Fibroblast of lung (primary cell): ENCODE measurements at regions not wholly inside any gene's neighbourhood (a gene's known extent, or its start where the extent isn't known, plus 50 kb on each side); places are given as distances from the start of the nearest gene placed in this dataset.
"Not testable (repeated sequence)": the region's sequence is repeated elsewhere in the genome, so short reads cannot be mapped to it uniquely, and the experiment has no call there.

Source experiments
- DNase-seq, 2 donors: peaks; one replicate each; pipeline versions ENCODE4 v3.0.0 to v3.0.0-alpha.2; 2010; ENCODE audit warnings: low read depth in 2 of 2
- H2AFZ ChIP-seq: 2 replicates; pipeline ENCODE4 v1.5.1; 2012; ENCODE audit warnings: low read length, control low read depth, inconsistent platforms
- H3K27ac ChIP-seq: 2 replicates; pipeline ENCODE4 v1.5.1; 2011; ENCODE audit warnings: low read length, control low read depth; ENCODE audit not compliant: insufficient read depth
- H3K27me3 ChIP-seq: 2 replicates; pipeline ENCODE4 v1.5.1; 2011; ENCODE audit warnings: mild to moderate bottlenecking, low read length; ENCODE audit not compliant: control insufficient read depth, insufficient read depth
- H3K36me3 ChIP-seq: 2 replicates; pipeline ENCODE4 v1.5.1; 2011; ENCODE audit warnings: low read length; ENCODE audit not compliant: control insufficient read depth, insufficient read depth
- H3K4me1 ChIP-seq: 2 replicates; pipeline ENCODE4 v1.5.1; 2011; ENCODE audit warnings: low read length; ENCODE audit not compliant: control insufficient read depth, insufficient read depth; ENCODE audit errors: extremely low read depth
- H3K4me2 ChIP-seq: 2 replicates; pipeline ENCODE4 v1.5.1; 2011; ENCODE audit warnings: low read length, control low read depth; ENCODE audit not compliant: insufficient read depth; ENCODE audit errors: extremely low read depth
- H3K4me3 ChIP-seq, 4 experiments: fragments of 200-600 bp in 1 of 4; sonication (generic) in 1 of 4; replicated peaks in 1 of 4; 2 replicates each; pipeline ENCODE4 v1.5.1; 2011 to 2016; ENCODE audit warnings: low read length in 4 of 4, low read depth in 3 of 4, mild to moderate bottlenecking in 3 of 4, control low read depth in 2 of 4, inconsistent platforms in 1 of 4, mixed read lengths in 1 of 4; ENCODE audit not compliant: insufficient read depth in 1 of 4; ENCODE audit errors: control extremely low read depth in 1 of 4
- H3K79me2 ChIP-seq: 2 replicates; pipeline ENCODE4 v1.5.1; 2012; ENCODE audit warnings: mild to moderate bottlenecking, low read length, inconsistent platforms; ENCODE audit not compliant: control insufficient read depth, insufficient read depth
- H3K9ac ChIP-seq: 2 replicates; pipeline ENCODE4 v1.5.1; 2011; ENCODE audit warnings: mild to moderate bottlenecking, low read length, control low read depth; ENCODE audit not compliant: insufficient read depth
- H3K9me3 ChIP-seq: 2 replicates; pipeline ENCODE4 v1.5.1; 2012; ENCODE audit warnings: low read depth, low read length; ENCODE audit not compliant: control insufficient read depth, insufficient read depth
- H4K20me1 ChIP-seq: 2 replicates; pipeline ENCODE4 v1.5.1; 2011; ENCODE audit warnings: low read length; ENCODE audit not compliant: control insufficient read depth, insufficient read depth; ENCODE audit errors: extremely low read depth
- EZH2 ChIP-seq: IDR thresholded peaks from 2 replicates; pipeline ENCODE4 v1.5.1; 2012; ENCODE audit warnings: low read length, control low read depth, mild to moderate bottlenecking; ENCODE audit errors: missing control alignments
- TF ChIP-seq, protein P1 (sequence below), 2 donors: IDR thresholded peaks in 1 of 2; conservative IDR thresholded peaks in 1 of 2; 1 replicate in 1 of 2; 2 replicates in 1 of 2; pipeline ENCODE4 v1.5.1; 2011 to 2012; ENCODE audit warnings: low read length in 2 of 2, control low read depth in 1 of 2, inconsistent platforms in 1 of 2, low read depth in 1 of 2, mild to moderate bottlenecking in 1 of 2

DNA sequence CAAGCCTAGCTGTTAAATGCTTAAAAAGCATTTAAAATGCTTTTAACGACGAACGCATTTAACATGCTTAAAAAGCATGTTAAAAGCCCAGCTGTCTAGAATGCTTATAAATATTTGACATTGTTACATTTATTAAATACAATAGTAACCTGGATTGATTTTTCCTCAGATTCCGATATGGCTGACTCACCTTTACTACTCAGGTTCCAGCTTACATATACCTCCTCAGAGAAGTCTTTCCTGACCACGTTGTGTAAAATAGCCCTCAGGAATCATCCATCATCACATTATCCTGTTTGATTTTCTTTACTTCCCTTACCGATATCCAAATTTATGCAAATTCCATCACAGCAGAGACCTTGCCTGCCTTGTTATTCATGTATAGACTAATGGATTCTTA lies 51.4 kb downstream of the SLC41A2 start:
- Histone ChIP-seq H3K27ac (no peak overlapping the region), H3K4me2 (no peak overlapping the region), H3K36me3 (no peaks in the 10 kb centered on the region), H3K9ac (no peak overlapping the region), H3K79me2 (no peaks in the 10 kb centered on the region), H3K27me3 (no peaks in the 10 kb centered on the region), H4K20me1 (no peaks in the 10 kb centered on the region), H2AFZ (no peak overlapping the region), H3K4me3 (no peak overlapping the region), H3K4me1 (no peaks in the 10 kb centered on the region), H3K9me3 (no peaks in the 10 kb centered on the region)
- no peak for TF ChIP-seq EZH2
- TF ChIP-seq, protein P1, sequence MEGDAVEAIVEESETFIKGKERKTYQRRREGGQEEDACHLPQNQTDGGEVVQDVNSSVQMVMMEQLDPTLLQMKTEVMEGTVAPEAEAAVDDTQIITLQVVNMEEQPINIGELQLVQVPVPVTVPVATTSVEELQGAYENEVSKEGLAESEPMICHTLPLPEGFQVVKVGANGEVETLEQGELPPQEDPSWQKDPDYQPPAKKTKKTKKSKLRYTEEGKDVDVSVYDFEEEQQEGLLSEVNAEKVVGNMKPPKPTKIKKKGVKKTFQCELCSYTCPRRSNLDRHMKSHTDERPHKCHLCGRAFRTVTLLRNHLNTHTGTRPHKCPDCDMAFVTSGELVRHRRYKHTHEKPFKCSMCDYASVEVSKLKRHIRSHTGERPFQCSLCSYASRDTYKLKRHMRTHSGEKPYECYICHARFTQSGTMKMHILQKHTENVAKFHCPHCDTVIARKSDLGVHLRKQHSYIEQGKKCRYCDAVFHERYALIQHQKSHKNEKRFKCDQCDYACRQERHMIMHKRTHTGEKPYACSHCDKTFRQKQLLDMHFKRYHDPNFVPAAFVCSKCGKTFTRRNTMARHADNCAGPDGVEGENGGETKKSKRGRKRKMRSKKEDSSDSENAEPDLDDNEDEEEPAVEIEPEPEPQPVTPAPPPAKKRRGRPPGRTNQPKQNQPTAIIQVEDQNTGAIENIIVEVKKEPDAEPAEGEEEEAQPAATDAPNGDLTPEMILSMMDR (conservative IDR thresholded peaks at IDR 0.05 in 1 of 2, IDR thresholded peaks at IDR 0.05 in 1 of 2; ENCODE audit: low read depth in 1 of 2, low read length in 2 of 2): no peak
- no peak for DNase-seq

DNA sequence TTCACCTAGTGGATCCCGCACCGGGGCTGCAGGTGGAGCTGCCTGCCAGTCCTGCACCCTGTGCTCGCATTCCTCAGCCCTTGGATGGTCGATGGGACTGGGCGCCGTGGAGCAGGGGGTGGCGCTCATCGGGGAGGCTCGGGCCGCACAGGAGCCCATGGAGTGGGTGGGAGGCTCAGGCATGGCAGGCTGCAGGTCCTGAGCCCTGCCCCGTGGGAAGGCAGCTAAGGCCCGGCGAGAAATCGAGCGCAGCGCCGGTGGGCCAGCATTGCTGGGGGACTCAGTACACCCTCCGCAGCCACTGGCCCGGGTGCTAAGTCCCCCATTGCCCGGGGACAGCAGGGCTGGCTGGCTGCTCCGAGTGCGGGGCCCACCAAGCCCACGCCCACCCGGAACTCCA lies 52.6 kb downstream of the SLC41A2 start:
- DNase-seq, H3K27ac ChIP-seq, H3K9ac ChIP-seq, H3K4me2 ChIP-seq, H3K27me3 ChIP-seq, H4K20me1 ChIP-seq, H3K4me1 ChIP-seq, H3K36me3 ChIP-seq, H3K4me3 ChIP-seq, H2AFZ ChIP-seq, H3K9me3 ChIP-seq, H3K79me2 ChIP-seq: not testable (repeated sequence)

DNA sequence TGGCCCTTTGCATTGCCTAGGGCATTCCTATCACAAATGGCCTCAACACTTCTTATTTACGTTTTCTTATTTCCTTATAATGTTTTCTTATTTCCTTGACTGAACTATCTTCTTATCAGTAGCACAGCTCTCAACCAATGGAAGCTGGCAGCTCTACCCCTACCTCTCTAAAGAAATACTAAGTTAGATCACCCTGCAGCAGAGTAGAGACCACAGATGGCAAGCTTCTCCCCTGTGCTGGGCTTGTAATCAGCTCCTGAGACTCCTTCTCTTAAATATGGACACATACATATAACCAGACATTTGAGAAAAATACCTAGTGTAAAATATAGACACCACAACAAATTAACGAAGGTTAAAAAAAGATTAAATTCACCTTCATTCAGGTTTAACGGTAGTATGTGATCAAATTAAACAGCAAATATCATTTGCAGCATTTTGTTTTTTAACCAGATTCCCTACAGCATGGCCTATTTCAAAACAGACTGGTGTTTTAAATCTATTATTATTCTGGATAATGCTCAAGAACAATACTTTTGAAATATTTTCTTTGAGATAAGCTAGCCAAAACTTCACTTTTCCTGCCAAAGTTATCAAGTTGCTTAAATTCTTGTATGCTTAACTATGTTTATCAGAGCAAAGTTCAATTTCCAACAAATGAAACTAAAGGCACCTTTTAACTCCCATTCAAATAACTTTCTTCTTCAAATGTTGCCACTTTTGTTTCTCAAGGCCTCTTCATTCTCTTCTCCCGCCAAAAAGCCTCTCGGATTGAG lies 54.3 kb downstream of the SLC41A2 start:
- Histone ChIP-seq H3K4me1 (no peaks in the 10 kb centered on the region), H3K27ac (no peak overlapping the region), H2AFZ (no peak overlapping the region), H3K9me3 (no peaks in the 10 kb centered on the region), H3K36me3 (no peaks in the 10 kb centered on the region), H3K79me2 (no peaks in the 10 kb centered on the region), H3K9ac (no peak overlapping the region), H3K4me3 (no peak overlapping the region), H3K27me3 (no peaks in the 10 kb centered on the region), H4K20me1 (no peaks in the 10 kb centered on the region), H3K4me2 (no peak overlapping the region)
- TF ChIP-seq, protein P1 (conservative IDR thresholded peaks at IDR 0.05 in 1 of 2, IDR thresholded peaks at IDR 0.05 in 1 of 2; ENCODE audit: low read depth in 1 of 2, low read length in 2 of 2): no peak
- no peak for TF ChIP-seq EZH2
- peak in 1 of 2 donors; percentile 82 for DNase-seq
